ENCODE measurements at regions not wholly inside any gene's neighbourhood (a gene's known extent, or its start where the extent isn't known, plus 50 kb on each side); places are given as distances from the start of the nearest gene placed in this dataset.

GRCh38 chr9:93818237-93818636 lies 136.9 kb downstream of the BARX1 start:
- TF ChIP-seq CTCF (IDR thresholded peaks at IDR 0.05; ENCODE audit: insufficient read depth, missing control alignments): no peak
- FAIRE-seq (no peak), DNase-seq (ENCODE audit: insufficient read length, low spot score) (no peak)

GRCh38 chr9:93815677-93816076 lies 139.5 kb downstream of the BARX1 start:
- DNase-seq (ENCODE audit: insufficient read length, low spot score): no peak
- no peak for FAIRE-seq
- no peak for TF ChIP-seq CTCF (IDR thresholded peaks at IDR 0.05; ENCODE audit: insufficient read depth, missing control alignments)

GRCh38 chr9:93815135-93815534 lies 140.0 kb downstream of the BARX1 start:
- no peak for DNase-seq (ENCODE audit: insufficient read length, low spot score)
- TF ChIP-seq CTCF (IDR thresholded peaks at IDR 0.05; ENCODE audit: insufficient read depth, missing control alignments): no peak
- FAIRE-seq: no peak

GRCh38 chr9:93814077-93814956 lies 140.8 kb downstream of the BARX1 start:
- TF ChIP-seq CTCF (IDR thresholded peaks at IDR 0.05; ENCODE audit: insufficient read depth, missing control alignments): no peak
- DNase-seq (ENCODE audit: insufficient read length, low spot score) (no peak), FAIRE-seq (no peak)

GRCh38 chr9:93813221-93814076 lies 141.7 kb downstream of the BARX1 start:
- DNase-seq (ENCODE audit: insufficient read length, low spot score) (no peak), FAIRE-seq (no peak)
- TF ChIP-seq CTCF (IDR thresholded peaks at IDR 0.05; ENCODE audit: insufficient read depth, missing control alignments): no peak

- FAIRE-seq (no peak), DNase-seq (ENCODE audit: insufficient read length, low spot score) (no peak)
- TF ChIP-seq CTCF (IDR thresholded peaks at IDR 0.05; ENCODE audit: insufficient read depth, missing control alignments): no peak
Observed at GRCh38 chr9:93812410-93812668, 142.8 kb downstream of the BARX1 start.
